AG08396 (cell line): ENCODE measurements at regions not wholly inside any gene's neighbourhood (a gene's known extent, or its start where the extent isn't known, plus 50 kb on each side); places are given as distances from the start of the nearest gene placed in this dataset.
A peak's percentile ranks its signal among the peaks of the same experiment; 100 is the strongest.
"Not testable (repeated sequence)": the region's sequence is repeated elsewhere in the genome, so short reads cannot be mapped to it uniquely, and the experiment has no call there.

ENCODE experiments used
- DNase-seq: peaks from one replicate; pipeline ENCODE4 v3.0.0; 2012; ENCODE audit warnings: low spot score, mixed read lengths

- DNase-seq, result no peak
Measured at GRCh38 chr12:115811045-115811444, 466.4 kb downstream of the MED13L start.

DNA sequence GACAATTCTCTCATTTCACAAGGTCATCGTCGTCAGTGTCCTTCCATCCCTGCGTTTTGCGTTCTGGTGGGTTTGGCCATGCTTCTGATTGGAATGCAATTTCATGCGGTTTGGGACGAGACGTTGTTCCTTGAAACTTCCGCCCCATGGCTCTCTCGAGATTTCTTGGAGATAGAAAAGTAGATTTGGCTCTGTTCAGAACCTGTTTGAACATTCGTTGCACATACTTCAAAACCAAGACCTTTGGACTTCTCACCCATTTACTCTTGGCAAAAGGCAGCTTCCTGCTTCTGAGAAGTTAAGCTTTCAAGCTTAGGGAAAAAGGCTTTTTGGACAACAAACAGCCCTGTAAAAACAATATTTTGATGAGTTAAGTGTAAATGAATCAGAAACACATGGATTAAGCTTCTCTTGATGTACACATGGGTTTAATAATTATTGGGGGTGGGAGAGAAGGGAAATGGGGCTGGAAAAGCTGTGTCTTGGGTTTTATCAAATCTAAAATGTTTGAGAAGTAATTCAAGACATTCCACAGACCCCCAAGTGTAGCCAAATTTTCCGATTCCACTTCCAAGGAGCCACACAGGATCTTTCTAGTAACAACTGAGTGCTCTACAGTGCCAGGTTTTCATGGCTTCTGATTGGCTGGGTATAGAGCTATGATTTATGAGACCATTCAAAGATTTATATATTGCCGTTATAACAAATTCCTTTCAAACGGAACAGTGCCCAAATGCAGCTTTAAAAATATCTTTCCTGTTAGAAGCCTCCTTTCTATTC is 467.2 kb downstream of the MED13L start:
- DNase-seq, result no peak

GRCh38 chr12:115806000-115806399 is 471.5 kb downstream of the MED13L start:
- DNase-seq, result no peak

- no peak for DNase-seq
Measured at GRCh38 chr12:115802767-115803166, 474.7 kb downstream of the MED13L start.

GRCh38 chr12:115801871-115802270 is 475.6 kb downstream of the MED13L start:
- peak; percentile 7 for DNase-seq

DNA sequence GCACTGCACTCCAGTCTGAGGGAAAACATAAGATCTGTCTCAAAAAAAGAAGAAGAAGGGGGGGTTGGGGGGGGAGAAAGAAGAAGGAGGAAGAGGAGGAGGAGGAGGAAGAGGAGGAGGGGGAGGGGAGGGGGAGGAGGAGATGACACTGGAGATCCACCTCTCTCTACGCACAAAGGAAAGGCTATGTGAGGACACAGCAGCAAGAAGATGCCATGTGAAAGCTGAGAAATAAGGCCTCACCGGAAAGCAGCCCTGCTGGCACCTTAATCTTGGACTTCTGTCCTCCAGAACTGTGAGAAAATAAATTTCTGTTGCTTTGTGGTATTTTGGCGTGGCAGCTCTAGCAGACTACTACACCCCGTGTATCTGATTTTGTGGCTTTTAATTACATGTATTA is 477.9 kb downstream of the MED13L start:
- DNase-seq, result no peak

DNA sequence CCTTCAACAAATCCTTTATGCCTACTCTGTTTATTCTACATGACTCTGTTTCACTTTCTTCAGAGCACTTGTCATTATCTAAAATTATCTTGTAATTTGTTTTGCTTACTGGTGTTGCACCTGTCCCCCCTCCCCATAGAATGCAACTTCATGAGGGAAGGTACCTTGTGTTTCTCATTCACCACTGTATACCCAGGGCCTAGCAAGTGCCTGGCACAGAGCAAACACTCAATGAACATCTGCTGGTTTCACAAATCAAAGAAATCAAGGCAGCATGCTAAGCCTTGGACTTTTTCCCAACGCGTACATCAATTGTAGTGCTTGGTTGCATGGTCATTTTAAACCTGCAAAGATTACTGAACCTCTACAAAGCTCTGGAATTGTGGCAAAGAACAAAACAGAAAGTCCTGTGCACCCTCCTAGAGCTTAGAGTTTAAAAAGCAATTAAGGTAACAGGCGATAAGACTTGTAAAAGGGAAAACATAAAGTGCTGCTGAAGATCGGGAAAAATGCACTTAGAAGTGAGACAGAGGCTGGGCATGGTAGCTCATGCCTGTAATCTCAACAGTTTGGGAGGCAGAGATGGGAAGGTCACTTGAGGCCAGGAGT is 479.1 kb downstream of the MED13L start:
- DNase-seq, result no peak

- DNase-seq, result no peak
Measured at GRCh38 chr12:115794659-115795081, 482.8 kb downstream of the MED13L start.

- DNase-seq, result no peak
Measured at GRCh38 chr12:115791331-115791730, 486.2 kb downstream of the MED13L start.

- DNase-seq, result no peak
Measured at GRCh38 chr12:115790526-115790925, 487.0 kb downstream of the MED13L start.

- not testable (repeated sequence) for DNase-seq
Measured at GRCh38 chr12:115786490-115786889, 491.0 kb downstream of the MED13L start.

DNA sequence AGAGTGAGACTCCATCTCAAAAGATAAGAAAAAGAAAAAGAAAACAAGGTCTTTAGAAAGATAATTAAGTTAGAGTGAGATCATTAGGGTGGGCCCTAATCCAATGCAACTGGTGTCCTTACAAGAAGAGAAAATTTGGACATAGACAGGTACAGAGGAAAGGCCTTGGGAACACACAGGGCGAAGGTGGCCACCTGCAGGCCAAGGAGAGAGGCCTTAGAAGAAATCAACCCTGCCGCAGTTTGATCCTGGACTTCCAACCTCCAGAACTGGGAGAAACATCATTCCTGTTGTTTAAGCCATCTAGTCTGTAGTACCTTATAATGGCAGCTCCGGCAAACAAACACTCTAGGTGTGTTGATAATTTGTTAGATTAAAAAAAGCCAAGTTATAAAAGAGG is 491.9 kb downstream of the MED13L start:
- DNase-seq, result no peak

DNA sequence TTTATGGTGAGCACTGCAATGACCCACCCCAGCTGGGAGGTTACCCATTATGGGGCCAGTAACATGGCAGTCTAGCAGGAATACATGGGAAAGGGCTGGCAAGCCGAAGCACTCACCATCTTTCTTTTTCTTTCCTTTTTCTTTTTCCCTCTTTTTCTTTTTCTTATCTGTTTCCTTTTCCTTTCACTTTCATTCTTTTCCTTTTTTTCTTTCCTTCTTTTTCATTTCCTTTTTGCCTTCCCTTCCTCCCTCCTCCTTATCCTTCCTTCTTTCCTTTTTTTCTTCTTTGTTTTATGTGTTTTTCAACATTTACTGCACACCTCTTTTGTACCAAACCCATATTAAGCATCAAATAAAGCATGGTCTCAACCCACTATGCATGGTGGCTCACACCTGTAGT is 501.1 kb downstream of the MED13L start:
- no peak for DNase-seq

- DNase-seq, result no peak
Measured at GRCh38 chr12:115774148-115774895, 503.2 kb downstream of the MED13L start.

DNA sequence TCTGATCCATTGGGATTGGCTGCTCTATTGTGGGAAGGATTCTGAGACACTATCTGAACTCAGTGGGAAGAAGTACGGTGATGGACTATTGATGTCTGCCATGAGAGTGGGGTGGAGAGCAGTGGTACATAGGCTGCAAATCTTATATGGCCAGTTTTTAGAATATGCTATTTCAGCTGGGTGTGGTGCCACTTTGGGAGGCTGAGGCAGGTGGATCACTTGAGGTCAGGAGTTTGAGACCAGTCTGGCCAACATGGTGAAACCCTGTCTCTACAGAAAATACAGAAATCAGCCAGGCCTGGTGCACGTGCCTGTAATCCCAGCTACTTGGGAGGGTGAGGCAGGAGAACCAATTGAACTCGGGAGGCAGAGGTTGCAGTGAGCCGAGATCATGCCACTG is 505.9 kb downstream of the MED13L start:
- no peak for DNase-seq

DNA sequence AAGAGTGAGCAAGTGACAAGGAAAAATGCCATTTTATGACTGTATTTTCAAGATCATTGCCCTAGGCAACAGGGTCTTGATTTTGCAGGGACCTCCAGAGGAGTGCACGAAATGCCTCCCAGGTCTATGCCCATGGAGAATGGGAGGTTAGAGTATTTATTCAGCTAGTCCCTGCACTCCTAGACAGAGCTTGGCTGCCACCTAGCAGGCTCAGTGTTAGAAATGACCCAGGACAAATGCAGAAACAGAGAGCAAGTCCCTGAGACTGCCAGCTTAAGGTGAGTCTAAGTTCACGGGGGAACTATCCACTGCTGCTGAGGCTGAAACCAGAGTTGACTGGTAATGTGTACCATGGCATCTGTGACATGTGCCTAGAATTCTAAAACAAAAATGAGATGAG is 506.4 kb downstream of the MED13L start:
- DNase-seq, result no peak

DNA sequence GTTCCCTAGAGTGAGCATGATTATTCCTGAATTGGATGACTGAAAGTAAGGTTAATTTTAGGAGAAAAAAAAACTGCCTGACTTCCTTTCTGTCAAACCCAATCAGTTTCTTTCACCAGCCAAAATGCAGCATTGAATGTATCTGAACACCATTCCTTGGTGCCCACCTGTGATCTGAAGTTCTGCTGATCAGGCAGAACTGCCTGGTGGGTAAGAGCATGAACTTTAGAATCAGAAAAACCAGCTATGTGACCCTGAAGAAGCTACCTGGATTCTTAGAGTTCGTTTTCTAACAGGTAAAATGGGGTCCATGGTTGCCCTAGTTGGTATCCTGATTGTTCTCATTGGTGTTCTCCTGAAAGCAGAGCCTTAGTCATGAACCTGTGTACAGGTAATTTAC is 506.9 kb downstream of the MED13L start:
- no peak for DNase-seq

DNA sequence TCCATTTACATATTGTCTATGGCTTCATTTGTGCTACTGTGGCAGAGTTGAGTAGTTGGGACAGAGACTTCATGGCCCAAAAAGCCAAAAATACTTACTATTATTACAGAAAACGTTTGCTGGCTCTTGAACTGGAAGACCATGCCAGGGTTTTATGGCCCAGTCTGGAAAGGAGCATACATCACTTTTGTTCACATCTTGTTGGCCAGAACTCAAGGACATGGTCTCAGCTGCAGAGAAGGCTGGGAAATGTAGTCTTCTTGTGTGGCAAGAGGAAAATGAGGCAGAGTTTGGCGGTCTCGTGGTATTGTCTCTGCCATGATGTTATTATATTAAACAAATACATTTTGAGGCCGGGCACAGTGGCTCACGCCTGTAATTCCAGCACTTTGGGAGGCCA is 509.6 kb downstream of the MED13L start:
- no peak for DNase-seq

DNA sequence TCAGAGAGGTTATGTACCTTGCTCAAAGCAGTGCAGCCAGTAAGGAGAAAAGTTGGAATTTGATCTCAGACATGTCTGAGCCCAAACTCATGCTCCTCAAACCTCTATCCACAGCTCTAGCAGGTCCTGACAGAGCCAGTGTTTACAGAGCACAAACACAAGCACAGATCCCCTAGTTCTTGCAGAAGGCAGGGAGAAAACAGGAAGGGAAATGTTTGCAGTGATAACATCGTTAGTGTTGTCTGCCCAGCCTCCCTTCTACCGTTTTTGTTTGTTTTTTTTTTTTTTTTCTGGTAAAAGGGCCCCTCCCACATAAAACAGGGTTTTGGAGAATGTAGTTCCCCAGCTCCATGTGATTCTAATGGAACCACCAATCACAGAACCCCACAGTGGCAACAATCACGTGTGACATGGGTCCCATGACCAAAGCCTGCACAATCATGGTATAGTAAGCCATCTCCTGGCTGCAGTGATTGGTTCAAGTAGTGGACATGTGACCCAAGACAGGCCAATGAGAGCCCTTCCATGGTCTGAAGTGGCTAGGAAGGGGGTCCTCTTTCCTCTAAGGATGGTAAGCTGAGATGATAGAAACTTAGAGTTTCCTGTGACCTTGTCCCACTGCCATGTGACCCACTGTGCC is 513.4 kb downstream of the MED13L start:
- DNase-seq, result no peak

- no peak for DNase-seq
Measured at GRCh38 chr12:115763376-115763775, 514.1 kb downstream of the MED13L start.

DNA sequence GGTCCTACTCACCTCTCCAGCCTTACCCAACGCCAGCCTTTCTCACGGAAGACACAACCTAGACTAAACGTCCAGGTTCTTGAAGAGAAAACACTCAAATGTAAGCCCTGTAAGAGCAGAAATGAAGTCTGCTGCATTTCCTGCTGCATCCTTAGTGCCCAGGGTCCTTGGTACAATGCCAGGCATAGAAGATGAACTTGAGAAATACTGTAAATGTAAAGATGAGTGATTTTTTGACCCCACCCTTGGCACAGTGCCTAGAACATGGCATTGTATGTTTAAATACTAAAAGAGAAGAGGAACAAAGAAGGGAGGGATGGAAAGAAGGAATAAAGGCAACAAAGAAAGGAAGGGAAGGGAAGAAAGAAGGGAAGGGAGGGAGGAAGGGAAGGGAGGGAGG is 514.6 kb downstream of the MED13L start:
- DNase-seq, result no peak

GRCh38 chr12:115761784-115762183 is 515.7 kb downstream of the MED13L start:
- no peak for DNase-seq

- no peak for DNase-seq
Measured at GRCh38 chr12:115760231-115760630, 517.3 kb downstream of the MED13L start.
